ENCODE measurements at regions not wholly inside any gene's neighbourhood (a gene's known extent, or its start where the extent isn't known, plus 50 kb on each side); places are given as distances from the start of the nearest gene placed in this dataset.

GRCh38 chr4:188282471-188283232 is 143.4 kb downstream of the TRIML1 start:
- H2AFZ ChIP-seq (ENCODE audit: low read depth, low read length), result no peak overlapping the region
- no peaks in the 10 kb centered on the region for H3K9me3 ChIP-seq (ENCODE audit: insufficient read depth, low read length)
- TF ChIP-seq CTCF (IDR thresholded peaks at IDR 0.05; ENCODE audit: low read depth, low read length) (no peak), EZH2phosphoT487 (IDR thresholded peaks at IDR 0.05; ENCODE audit: low read depth) (no peak)
- no peaks in the 10 kb centered on the region for H3K27me3 ChIP-seq (ENCODE audit: low read depth, low read length)
- no peaks in the 10 kb centered on the region for H3K79me2 ChIP-seq (ENCODE audit: low read length)
- H3K4me1 ChIP-seq (ENCODE audit: low read length), result no peaks in the 10 kb centered on the region
- H3K4me2 ChIP-seq (ENCODE audit: low read length), result no peak overlapping the region
- H3K36me3 ChIP-seq (replicated peaks; ENCODE audit: low read depth, low read length), result no peaks in the 10 kb centered on the region
- H4K20me1 ChIP-seq (ENCODE audit: insufficient read depth, low read length), result no peaks in the 10 kb centered on the region
- no peak overlapping the region for H3K9ac ChIP-seq (ENCODE audit: low read length)
- no peak overlapping the region for H3K27ac ChIP-seq (ENCODE audit: low read length)
- H3K4me3 ChIP-seq (ENCODE audit: low read length), result no peak overlapping the region

GRCh38 chr4:188287169-188287894 is 148.1 kb downstream of the TRIML1 start:
- no peaks in the 10 kb centered on the region for H3K9me3 ChIP-seq (ENCODE audit: insufficient read depth, low read length)
- H3K4me1 ChIP-seq (ENCODE audit: low read length), result no peaks in the 10 kb centered on the region
- TF ChIP-seq CTCF (IDR thresholded peaks at IDR 0.05; ENCODE audit: low read depth, low read length), result no peak
- no peak for TF ChIP-seq EZH2phosphoT487 (IDR thresholded peaks at IDR 0.05; ENCODE audit: low read depth)
- H3K4me2 ChIP-seq (ENCODE audit: low read length), result no peak overlapping the region
- no peak overlapping the region for H3K4me3 ChIP-seq (ENCODE audit: low read length)
- H3K36me3 ChIP-seq (replicated peaks; ENCODE audit: low read depth, low read length), result no peaks in the 10 kb centered on the region
- no peaks in the 10 kb centered on the region for H3K79me2 ChIP-seq (ENCODE audit: low read length)
- H3K27me3 ChIP-seq (ENCODE audit: low read depth, low read length), result no peaks in the 10 kb centered on the region
- H4K20me1 ChIP-seq (ENCODE audit: insufficient read depth, low read length), result no peaks in the 10 kb centered on the region
- no peak overlapping the region for H3K9ac ChIP-seq (ENCODE audit: low read length)
- H3K27ac ChIP-seq (ENCODE audit: low read length), result no peak overlapping the region
- no peak overlapping the region for H2AFZ ChIP-seq (ENCODE audit: low read depth, low read length)

GRCh38 chr4:188289531-188290125 is 150.4 kb downstream of the TRIML1 start:
- no peak overlapping the region for H3K4me3 ChIP-seq (ENCODE audit: low read length)
- no peak overlapping the region for H2AFZ ChIP-seq (ENCODE audit: low read depth, low read length)
- no peak overlapping the region for H3K9ac ChIP-seq (ENCODE audit: low read length)
- no peaks in the 10 kb centered on the region for H3K79me2 ChIP-seq (ENCODE audit: low read length)
- no peaks in the 10 kb centered on the region for H3K27me3 ChIP-seq (ENCODE audit: low read depth, low read length)
- H3K4me1 ChIP-seq (ENCODE audit: low read length), result no peaks in the 10 kb centered on the region
- no peak overlapping the region for H3K4me2 ChIP-seq (ENCODE audit: low read length)
- H3K9me3 ChIP-seq (ENCODE audit: insufficient read depth, low read length), result no peaks in the 10 kb centered on the region
- no peak for TF ChIP-seq CTCF (IDR thresholded peaks at IDR 0.05; ENCODE audit: low read depth, low read length)
- no peak for TF ChIP-seq EZH2phosphoT487 (IDR thresholded peaks at IDR 0.05; ENCODE audit: low read depth)
- no peak overlapping the region for H3K27ac ChIP-seq (ENCODE audit: low read length)
- H3K36me3 ChIP-seq (replicated peaks; ENCODE audit: low read depth, low read length), result no peaks in the 10 kb centered on the region
- H4K20me1 ChIP-seq (ENCODE audit: insufficient read depth, low read length), result no peaks in the 10 kb centered on the region

- no peaks in the 10 kb centered on the region for H4K20me1 ChIP-seq (ENCODE audit: insufficient read depth, low read length)
- H3K27ac ChIP-seq (ENCODE audit: low read length), result no peak overlapping the region
- H3K4me1 ChIP-seq (ENCODE audit: low read length), result no peaks in the 10 kb centered on the region
- H3K4me3 ChIP-seq (ENCODE audit: low read length), result no peak overlapping the region
- H2AFZ ChIP-seq (ENCODE audit: low read depth, low read length), result no peak overlapping the region
- no peak overlapping the region for H3K9ac ChIP-seq (ENCODE audit: low read length)
- no peaks in the 10 kb centered on the region for H3K79me2 ChIP-seq (ENCODE audit: low read length)
- no peaks in the 10 kb centered on the region for H3K9me3 ChIP-seq (ENCODE audit: insufficient read depth, low read length)
- TF ChIP-seq CTCF (IDR thresholded peaks at IDR 0.05; ENCODE audit: low read depth, low read length) (no peak), EZH2phosphoT487 (IDR thresholded peaks at IDR 0.05; ENCODE audit: low read depth) (no peak)
- no peak overlapping the region for H3K4me2 ChIP-seq (ENCODE audit: low read length)
- no peaks in the 10 kb centered on the region for H3K36me3 ChIP-seq (replicated peaks; ENCODE audit: low read depth, low read length)
- H3K27me3 ChIP-seq (ENCODE audit: low read depth, low read length), result no peaks in the 10 kb centered on the region
Measured at GRCh38 chr4:188295899-188296298, 156.7 kb downstream of the TRIML1 start.
